ENCODE measurements at regions not wholly inside any gene's neighbourhood (a gene's known extent, or its start where the extent isn't known, plus 50 kb on each side); places are given as distances from the start of the nearest gene placed in this dataset.

DNA sequence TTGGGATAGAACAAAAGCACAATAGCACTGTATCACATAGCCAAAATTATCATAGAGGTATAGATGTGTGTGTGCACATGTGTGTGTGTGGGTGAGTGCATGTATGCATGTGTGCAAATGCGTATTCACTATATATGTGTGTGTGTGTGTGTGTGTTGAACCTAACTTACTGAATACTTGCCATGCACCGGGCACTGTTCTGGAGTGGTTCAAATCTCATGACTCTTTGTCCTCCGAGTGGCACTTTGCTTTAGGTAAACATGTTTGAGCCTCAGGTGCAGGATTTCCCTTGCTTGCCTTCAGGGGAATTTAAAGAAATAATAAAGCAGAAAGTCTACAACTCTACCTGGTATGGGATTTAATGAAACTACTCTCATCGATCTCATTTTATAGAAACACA is 183.5 kb upstream of the GDNF start:
- ATAC-seq: no peak

DNA sequence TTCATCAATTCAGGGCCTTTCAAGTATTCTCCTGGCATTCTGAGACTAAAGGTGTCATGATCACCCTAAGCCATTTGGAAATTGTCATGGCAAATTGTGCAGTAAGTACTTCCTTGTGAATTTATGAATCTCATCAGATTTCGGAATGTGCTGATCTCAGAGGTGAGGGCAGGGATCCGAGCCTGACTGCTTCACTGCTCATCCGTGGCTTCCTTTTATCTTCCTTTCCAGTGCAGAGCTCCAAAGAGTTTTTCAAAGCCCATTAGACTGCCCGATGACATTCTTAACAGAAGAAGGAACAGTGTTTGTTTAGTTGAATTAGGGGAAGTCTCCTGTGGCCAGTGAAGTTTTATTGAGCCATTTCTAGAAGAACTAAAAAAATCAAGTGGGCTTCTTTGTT is 182.8 kb upstream of the GDNF start:
- no peak for ATAC-seq

DNA sequence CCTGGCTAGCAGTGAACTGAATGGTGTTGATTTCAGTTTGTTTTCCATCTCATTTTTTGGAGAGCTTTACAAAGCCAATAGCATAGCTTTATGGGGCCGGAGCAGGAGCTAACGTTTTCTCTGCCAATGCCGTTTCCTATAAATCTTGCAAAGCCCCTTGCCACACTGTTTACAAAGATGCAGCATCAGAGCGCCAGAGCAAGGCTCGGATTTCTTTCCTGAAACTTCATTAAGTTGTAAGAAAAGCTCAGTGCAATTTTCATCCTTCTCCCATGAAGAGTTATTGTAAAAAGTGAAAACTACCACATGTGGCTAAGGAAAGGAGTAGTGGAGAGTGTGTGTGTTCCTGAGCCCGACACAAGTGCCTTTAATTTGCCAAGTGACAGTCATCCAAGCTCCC is 178.2 kb upstream of the GDNF start:
- ATAC-seq: no peak

DNA sequence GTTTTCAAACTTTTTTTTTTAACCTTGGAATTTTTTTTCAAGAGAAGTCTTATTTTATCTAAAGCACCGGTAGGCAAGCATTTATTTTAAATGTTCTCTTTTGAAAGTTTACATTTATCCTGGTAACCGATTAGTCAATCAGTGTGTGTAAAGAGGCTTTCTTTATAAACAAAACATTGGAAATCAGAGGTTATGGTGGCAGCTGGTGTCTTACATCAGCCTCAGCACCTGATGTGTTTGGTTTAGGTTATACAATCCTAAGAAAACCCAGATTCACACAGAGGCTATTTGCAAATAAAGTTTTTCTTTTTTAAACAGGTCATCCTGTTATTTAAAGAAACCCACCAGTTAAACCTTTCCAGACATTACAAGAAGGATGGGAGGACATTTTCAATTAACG is 173.3 kb upstream of the GDNF start:
- ATAC-seq: no peak

DNA sequence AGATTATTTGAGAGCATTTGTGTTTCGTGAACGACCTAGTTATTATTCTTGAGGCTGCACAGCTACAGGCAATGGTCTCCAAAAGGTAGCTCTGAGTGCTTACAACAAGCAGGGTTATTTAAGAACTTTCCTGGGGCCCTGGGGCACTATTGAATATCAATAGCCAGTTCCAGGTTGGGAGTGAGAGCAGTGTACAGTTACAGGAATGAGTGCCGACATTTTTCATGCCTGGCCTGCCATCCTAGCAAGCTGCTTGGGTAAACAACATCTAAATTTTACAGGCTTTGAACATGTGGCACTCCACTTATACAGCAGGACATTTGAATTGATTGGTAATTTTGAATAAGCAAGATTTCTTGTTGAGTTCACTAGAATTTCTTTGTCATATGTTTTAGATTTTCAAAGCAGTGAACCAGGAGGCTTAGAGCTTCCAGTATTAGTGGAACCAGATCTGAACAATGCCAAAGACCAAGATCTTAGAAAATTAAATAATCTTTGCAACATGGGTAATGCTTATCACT is 171.9 kb upstream of the GDNF start:
- no peak for ATAC-seq

DNA sequence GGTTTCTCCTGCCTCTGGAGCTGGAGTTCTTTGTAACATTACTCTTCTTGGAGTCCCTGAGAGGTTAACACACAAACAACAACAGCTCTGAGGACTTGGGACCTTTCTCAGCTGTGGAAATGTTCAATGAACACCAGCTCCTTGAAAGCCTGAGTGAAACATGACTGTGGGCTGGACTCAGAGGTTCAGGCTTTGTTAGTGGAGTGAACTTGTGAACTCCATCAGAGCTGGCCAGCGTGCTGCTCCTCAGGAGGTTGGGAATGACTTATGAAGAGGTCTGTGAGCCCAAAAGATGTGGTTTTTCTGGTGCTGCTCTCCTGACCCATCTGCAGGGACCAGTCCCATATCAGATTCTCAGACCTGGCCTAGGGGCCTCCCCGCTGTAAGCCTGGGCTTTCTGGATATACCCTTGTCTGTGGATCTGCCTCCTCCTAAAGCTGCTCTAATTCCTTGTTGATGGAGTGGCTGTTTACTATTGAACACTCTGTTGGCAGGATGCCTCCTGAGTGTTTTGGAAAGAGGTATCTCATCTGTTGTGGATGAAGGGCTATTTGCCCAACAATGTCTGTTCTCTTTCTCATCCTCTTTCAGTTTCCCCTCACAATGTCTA is 170.0 kb upstream of the GDNF start:
- no peak for ATAC-seq

DNA sequence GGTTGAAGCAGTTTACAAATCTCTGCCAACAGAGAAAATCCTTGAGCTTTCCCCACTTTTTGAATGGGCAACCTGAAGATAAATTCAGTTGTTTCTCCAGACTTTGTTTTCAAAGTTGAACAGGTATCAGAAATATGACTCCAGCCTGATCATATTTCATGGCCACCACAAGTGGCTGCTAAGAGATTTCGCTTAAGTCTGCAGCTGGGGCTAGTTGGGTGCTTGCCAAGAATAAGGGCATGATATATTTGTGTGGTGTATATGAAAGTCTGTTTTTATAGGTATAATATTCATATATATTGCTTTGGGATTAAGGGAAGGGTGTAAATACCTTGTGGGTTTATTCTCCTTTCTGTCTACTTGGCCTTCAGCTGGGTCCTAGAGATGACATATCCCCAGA is 168.4 kb upstream of the GDNF start:
- no peak for ATAC-seq

DNA sequence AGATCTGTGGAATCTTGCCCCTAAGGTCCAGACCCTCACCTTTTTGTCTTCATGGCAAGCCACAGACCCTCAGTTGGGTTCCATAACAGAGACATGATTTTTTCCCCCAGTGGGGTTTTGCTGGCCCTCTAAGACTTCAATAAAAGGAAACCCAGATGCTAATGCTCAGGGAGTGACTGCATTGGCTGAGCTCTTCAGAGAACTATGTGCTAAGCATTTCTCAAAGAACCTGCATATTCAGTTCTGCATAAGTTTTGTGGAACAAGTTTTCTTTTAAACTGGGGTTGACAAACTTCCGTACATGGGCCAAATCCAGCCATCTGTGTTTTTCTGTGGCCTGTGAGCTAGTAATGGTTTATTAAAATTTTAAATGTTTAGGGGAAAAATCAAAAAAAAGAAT is 159.8 kb upstream of the GDNF start:
- no peak for ATAC-seq

DNA sequence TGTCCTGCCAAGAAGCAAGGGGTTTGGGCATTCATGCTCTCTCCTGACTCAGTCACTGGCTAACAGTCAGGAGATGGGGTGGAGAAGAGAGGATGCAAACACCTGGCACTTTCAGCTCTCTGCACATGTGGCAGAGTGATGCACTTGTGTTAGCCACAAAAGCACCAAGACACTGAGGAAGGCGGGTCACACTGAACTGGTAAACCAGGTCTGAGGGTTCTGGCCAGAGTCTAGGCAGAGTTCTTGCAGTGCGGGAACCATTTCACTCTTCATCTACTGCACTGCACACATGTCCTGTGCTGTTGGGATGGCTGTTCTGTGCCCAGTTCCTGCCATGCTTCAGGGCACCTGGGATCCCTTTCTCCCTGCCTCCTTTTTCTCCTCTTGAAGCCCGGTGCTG is 157.1 kb upstream of the GDNF start:
- no peak for ATAC-seq

DNA sequence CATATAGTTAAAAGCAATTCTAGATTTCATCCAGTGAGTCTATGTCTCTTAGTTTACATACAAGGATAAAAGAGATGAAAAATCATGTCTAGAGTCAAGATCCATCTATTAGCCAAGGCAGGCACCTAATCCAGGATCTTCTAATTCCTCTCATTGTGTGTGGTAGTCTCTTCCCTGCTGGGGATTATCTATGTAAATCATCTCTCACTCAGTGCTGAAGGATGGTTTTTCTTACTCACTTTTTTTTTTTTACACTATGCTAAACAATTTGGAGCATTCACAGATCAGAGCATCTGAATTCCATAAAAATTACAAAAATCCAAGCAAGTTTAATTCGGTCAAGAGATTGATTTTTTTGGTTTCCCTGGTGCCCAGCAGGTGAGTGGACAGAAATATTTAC is 154.9 kb upstream of the GDNF start:
- ATAC-seq: no peak

DNA sequence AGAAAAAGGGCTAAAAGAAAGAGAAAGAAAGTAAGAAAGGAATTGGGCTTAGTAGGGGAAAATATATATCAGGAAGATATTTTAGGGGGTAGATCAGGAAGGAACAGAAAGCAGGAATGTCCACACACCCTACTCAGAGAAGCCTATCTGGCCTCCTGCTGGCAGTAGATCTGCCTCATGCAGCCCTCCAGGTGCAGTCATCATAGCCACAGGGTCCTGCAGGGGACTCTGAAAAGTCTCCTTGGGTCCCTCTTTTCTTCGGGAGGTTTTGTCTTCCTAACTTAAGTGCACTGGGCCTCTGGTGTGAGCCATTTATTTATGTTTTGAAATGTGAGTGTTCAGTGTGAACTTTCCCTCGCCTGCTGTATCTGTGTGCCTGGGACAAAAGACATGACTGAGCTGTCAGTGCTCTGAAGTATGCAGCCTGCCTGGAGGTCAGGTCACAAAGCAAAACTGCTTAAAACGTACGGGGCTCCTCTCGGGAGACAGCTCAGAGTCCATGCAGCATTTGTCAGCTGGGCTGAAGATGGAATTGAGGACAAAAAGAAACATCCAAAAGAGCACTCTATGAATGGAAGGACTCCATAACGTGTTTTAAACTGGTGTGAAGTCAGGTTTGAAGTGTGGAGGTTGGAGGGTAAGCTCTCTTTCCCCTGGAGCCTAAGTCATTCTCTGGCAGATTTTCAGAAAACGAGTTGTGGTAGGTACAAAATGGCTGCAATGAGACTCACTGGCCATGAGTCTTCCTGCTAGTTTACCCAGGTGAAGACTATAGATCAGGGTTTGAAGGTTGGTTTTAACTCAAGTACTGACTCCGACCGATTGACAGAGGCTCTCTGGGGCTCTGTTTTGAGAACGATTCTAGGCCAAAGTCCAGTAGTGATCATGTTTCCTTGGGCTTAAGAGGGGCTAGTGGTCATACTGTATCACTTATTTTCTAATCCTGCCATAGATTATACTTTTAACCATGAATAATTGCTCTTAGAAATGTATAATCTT is 151.8 kb upstream of the GDNF start:
- no peak for ATAC-seq

DNA sequence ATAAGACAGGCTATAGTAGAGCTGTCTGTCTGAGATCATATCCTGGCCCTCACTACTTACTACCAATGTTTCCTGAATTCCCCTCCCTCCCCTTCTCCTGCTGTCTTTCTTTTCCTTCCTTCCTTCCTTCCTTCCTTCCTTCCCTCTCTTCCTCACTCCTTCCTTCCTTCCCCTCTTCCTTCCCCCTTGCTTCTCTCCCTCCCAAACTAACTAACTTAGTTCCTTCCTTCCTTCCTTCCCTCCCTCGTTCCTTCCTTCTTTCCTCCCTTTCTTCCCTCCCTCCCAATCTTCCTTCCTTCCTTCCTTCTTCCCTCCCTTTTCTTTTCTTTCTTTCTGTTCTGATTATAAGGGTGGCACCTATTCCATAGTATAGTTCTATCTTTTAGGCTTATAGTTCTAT is 150.0 kb upstream of the GDNF start:
- no peak for ATAC-seq

DNA sequence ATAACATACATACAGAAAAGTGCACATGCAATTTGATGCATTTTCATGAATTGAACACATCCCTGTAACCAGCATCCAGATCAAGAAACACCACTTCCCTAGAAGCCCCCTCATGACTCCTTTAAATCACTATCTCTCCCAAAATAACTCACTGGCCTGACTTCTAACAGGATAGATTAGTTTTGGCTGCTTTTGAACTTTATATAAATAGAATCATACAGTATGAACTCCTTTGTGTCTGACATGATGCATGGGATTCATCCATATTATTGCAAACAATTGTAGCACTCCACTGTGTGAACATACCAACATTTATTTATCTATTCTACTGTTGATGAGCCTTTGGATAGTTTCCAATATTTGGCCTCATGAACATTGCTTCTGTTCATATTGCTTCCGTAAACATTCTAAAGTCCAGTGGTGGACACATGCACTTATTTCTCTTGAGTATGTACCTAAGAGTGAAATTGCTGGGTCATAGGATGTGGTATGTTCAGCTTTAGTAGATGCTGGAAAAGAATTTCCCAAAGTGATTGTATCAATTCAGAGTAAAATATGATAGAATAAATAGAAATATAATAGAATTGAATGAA is 148.7 kb upstream of the GDNF start:
- no peak for ATAC-seq

DNA sequence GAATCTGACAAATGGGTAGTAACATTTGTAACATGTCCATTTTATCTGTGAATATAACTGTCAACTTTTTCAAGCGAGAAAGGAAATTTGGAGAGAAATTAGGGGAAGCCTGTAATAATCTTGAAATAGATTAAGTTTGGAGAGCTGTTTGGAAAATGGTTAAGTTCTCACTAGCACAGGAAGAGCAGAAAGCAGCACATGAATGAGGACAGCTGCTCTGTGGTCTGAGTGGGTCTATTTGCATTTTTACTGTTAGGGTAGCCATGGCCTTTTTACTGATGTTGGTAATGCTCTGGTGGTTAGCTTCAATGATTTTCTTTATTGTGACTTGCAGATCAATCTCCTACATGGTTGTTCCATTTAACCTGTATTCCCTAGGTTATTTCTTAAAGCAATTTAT is 144.5 kb upstream of the GDNF start:
- ATAC-seq: no peak

DNA sequence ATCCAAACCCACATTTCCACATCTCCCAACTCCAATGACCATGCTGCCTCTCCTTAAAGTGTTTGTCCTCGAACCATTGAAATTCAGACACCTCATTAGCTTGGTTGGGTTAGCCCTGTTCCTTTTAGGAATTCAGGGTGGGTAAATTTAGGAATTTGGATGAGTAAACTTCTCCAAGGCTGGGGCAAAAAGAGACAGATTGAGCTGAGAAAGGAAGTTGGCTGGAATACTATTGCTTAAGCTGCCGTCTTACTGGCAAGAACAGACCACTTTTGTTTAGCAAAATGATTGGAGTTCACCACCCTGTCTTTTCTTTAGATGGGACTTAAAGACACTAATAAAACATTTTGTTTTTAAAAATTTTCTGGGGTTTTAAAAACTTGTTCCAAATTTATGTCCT is 143.6 kb upstream of the GDNF start:
- no peak for ATAC-seq

DNA sequence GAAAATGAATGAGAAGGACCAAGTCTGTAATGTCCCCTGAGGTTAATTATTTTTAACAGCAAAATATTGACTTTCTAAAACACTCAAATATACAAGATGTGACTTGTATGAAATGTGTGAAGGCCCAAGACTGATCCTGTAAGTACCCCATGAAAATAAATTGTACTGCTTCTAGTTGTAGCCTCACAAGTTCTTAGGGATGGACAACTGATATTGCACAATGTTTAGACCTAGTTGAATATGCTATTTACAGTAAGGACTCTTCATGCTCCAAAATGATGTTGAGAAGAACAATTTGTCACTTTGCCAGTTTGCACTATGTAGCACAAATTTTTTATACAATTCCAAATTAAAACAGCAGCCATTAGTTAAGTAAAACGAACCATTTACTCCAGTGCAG is 139.7 kb upstream of the GDNF start:
- ATAC-seq: no peak

DNA sequence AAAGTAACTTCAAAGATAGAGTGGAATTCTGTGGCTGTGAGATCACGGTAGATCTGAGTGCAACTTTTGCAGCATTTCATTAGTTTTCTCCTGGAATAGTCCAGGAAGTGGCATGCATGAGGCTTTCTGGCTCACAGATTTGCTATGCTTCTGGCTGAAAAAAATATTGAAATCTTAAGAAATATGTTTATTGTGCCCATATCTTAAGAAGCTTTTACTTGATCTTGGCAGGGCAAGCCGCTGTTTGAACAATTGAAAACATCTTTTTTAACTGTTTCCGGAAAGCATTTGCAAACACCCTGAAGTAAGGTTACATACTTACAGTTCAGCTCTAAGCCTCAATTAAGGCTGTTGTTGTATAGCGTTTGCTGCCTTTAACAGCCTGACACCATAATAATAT is 135.7 kb upstream of the GDNF start:
- no peak for ATAC-seq

DNA sequence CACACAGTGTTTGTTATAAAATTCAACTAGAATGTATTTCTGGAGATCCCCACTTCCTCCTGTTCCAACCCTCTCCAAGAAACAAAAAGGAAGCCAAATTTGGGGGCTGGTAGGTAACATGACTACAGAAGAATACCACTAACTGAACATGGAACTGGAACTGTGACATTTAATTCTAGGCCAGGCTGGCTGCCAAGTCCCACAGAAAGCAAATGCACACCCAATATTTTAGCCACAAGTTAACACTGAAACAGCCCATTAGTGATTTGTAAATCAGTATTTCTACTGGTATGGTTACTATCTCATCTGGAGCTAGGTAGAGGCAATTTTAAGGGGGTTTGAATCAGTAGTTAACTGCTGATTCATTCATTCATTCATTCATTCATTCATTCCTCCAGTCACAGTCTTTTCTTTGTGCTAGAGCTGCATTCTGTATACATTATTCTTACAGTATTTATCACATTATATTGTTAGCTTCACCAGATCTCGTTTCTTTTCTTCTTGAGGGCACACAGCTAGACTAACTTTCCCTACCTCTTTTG is 131.7 kb upstream of the GDNF start:
- no peak for ATAC-seq

DNA sequence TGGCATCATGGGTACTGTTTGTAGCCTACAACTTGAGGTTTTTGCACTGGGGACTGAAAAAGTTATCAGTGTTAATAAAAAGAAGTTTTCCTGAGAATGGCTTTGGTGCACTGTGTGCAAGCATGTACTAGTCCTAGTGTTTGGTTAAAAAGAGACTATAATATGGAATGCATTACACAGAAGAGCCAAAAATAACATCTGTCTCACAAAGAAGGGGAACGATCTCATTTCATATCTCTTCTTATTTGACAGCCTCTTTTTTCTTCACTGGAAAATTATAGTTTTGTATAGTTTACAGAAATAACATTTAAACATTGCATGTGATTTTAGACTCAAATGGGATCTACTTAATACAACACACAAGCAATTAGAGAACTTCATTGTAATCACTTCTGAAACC is 127.0 kb upstream of the GDNF start:
- no peak for ATAC-seq

DNA sequence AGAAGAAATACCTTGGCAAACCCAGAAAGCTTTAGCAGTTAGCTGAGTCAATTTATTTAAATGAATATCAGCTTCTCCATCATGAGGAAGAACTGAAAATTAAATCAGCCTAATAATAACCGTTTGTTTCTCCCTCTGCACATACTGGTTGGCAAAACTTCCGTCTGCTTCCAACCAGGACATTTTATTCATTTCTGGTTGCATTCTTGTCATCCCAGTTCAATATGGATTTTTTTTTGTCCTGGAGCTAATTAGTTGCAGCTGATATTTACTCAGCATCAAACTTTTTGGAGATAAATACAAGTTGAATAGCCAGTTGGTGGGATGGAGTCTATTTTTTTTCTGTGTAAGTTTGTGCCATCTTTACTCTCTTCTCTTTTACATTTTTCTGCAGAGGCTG is 126.5 kb upstream of the GDNF start:
- no peak for ATAC-seq

DNA sequence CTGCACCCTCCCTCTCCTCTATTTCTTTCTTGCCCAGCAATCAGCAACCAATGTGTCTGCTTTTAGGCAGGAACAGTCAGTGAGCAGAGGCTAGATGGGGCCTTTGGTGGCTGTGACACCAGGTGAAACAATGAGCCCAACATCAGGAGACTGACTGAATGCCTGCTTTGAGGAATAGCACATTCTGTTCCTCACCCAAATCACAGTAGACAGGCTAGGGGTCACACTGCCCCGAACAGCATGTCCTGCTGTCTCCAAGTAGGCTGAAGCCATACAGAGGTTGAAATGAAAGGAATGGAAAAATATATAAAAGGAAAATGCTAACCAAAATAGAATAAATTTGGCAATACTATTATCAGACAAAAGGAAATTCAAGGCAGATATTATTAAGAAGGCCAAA is 122.5 kb upstream of the GDNF start:
- ATAC-seq: no peak

DNA sequence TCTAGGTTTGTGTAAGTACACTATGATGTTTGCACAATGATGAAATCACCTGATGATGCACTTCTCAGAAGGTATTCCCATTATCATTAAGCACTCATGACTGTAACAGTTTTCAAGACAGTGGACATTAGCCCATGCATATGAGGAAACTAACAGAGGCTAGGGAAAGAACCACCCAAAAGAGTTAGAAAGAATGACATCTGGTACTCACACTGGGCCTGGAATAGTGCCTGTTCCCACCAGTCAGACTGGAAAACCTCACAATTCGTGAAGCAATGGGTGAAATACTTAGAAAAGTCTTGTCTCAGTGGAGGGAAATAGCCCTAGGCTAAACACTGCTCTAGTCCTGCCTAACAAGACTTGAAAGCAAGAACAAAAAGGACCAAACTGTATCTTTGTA is 117.4 kb upstream of the GDNF start:
- no peak for ATAC-seq

DNA sequence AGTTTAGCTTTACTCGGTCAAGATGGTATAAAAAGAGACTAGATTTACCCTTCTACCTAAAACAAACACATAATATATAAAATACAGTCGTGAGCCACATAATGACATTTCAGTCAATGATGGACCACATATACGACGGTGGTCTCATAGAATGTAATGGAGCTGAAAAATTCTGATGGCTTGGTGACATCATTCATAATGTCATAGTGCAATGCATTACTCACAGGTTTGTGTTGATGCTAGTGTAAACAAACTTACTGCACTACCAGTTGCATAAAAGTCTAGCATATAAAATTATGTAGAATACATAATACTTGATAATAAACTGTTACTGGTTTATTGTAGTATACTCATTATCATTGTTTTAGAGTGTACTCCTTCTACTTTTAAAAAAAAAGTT is 115.9 kb upstream of the GDNF start:
- no peak for ATAC-seq

DNA sequence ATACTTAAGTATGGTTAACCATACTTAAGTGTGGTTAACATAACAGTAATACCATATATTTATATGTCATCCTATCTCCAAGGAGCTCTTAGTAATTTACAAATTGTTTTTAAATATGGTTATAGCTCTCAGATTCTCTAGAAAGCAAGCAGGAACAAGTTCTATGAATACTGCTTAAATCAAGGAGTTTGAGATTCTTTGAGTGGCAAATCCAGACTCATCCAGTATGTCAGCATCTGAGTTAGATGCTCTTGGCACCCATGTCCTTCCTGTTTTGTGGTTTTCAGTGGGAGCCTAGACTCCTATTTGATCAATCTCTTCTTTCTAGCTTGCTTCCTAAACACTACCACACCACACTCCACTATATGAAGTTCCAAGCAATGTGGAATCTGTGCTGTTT is 114.7 kb upstream of the GDNF start:
- no peak for ATAC-seq
